Ascending aorta (tissue), 2 donors: ENCODE measurements at regions not wholly inside any gene's neighbourhood (a gene's known extent, or its start where the extent isn't known, plus 50 kb on each side); places are given as distances from the start of the nearest gene placed in this dataset.

Experiments
- DNase-seq, 2 donors: peaks; one replicate each; pipeline ENCODE4 v3.0.0-alpha.2; 2019; ENCODE audit warnings: low spot score in 2 of 2
- H3K27ac ChIP-seq, 2 donors: fragments of 200-600 bp; sonication (generic); one replicate each; pipeline ENCODE4 v1.5.1; 2016 to 2017; ENCODE audit warnings: mild to moderate bottlenecking in 1 of 2
- H3K27me3 ChIP-seq: fragments of 200-600 bp; sonication (generic); one replicate; pipeline ENCODE4 v1.5.1; 2017
- H3K36me3 ChIP-seq, 2 donors: fragments of 200-600 bp; sonication (generic); one replicate each; pipeline ENCODE4 v1.5.1; 2016
- H3K4me1 ChIP-seq, 2 donors: fragments of 200-600 bp; sonication (generic); one replicate each; pipeline ENCODE4 v1.5.1; 2016 to 2017; ENCODE audit warnings: mild to moderate bottlenecking in 1 of 2
- H3K4me3 ChIP-seq, 2 donors: fragments of 200-600 bp; sonication (generic); one replicate each; pipeline ENCODE4 v1.5.1; 2016 to 2017; ENCODE audit warnings: mild to moderate bottlenecking in 1 of 2
- H3K9me3 ChIP-seq, 2 donors: fragments of 200-600 bp; sonication (generic); one replicate each; pipeline ENCODE4 v1.5.1; 2016
- intact Hi-C: fragments of 100-400 bp; cut with DNase I; formaldehyde crosslinking; loops from one replicate; pipeline ENCODE4 v1.15.1; 2023
- TF ChIP-seq, protein P1 (sequence below), 3 experiments: fragments of 200-600 bp in 2 of 3; fragments of 450-650 bp in 1 of 3; sonication (generic) in 2 of 3; IDR thresholded peaks; one replicate each; pipeline ENCODE4 v1.5.1; 2016 to 2019; ENCODE audit warnings: antibody characterized with exemption in 3 of 3, mild to moderate bottlenecking in 1 of 3, moderate library complexity in 1 of 3

DNA sequence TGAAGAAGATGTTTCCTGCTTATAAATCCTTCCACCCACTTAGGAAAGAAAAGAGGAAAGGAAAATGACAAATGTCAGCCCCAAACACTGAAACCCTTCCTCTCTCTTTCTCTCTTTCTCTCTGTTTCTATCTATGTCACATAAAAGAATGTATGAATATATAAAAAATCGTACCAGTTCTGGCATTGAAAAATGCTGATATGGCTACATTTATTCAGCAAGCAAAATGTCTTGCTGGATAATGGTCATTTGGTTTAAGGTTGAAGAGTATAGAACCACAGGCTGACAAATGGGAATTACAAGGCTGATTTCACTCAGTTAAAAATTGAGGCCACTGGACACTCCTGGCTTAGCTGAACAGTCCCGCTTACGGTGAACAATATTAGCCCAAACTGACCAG is 335.9 kb downstream of the PARP8 start:
- no peaks in the 10 kb centered on the region for H3K27me3 ChIP-seq
- TF ChIP-seq, protein P1, sequence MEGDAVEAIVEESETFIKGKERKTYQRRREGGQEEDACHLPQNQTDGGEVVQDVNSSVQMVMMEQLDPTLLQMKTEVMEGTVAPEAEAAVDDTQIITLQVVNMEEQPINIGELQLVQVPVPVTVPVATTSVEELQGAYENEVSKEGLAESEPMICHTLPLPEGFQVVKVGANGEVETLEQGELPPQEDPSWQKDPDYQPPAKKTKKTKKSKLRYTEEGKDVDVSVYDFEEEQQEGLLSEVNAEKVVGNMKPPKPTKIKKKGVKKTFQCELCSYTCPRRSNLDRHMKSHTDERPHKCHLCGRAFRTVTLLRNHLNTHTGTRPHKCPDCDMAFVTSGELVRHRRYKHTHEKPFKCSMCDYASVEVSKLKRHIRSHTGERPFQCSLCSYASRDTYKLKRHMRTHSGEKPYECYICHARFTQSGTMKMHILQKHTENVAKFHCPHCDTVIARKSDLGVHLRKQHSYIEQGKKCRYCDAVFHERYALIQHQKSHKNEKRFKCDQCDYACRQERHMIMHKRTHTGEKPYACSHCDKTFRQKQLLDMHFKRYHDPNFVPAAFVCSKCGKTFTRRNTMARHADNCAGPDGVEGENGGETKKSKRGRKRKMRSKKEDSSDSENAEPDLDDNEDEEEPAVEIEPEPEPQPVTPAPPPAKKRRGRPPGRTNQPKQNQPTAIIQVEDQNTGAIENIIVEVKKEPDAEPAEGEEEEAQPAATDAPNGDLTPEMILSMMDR (IDR thresholded peaks at IDR 0.05), result no peak
- no peaks in the 10 kb centered on the region for H3K4me1 ChIP-seq
- no peaks in the 10 kb centered on the region for H3K9me3 ChIP-seq
- no peaks in the 10 kb centered on the region for H3K36me3 ChIP-seq
- intact Hi-C loops, result no loop called here
- DNase-seq, result no peak
- no peak overlapping the region for H3K27ac ChIP-seq
- H3K4me3 ChIP-seq, result no peak overlapping the region

DNA sequence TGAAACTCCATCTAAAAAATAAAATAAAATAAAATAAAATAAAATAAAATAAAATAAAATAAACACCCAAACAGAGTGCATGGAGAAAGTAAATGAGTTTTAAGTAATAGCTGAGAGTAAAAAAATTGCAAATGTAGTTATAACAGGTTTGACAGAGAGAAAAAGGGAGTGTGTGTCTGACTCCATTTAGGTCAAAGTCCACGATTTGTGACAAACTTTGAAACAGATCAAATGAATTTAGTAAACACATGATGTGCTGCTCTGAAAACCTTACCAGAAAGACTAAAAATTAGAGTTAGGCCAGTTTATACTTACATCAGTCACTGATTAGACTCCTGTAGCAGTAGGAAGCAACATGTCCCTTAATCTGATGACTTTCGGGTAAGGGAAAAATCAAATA is 346.6 kb downstream of the PARP8 start:
- TF ChIP-seq, protein P1 (IDR thresholded peaks at IDR 0.05), result no peak
- no peak for DNase-seq
- no peaks in the 10 kb centered on the region for H3K9me3 ChIP-seq
- H3K27ac ChIP-seq, result no peak overlapping the region
- no peaks in the 10 kb centered on the region for H3K27me3 ChIP-seq
- intact Hi-C loops, result no loop called here
- H3K4me3 ChIP-seq, result no peak overlapping the region
- no peaks in the 10 kb centered on the region for H3K4me1 ChIP-seq
- H3K36me3 ChIP-seq, result no peaks in the 10 kb centered on the region

DNA sequence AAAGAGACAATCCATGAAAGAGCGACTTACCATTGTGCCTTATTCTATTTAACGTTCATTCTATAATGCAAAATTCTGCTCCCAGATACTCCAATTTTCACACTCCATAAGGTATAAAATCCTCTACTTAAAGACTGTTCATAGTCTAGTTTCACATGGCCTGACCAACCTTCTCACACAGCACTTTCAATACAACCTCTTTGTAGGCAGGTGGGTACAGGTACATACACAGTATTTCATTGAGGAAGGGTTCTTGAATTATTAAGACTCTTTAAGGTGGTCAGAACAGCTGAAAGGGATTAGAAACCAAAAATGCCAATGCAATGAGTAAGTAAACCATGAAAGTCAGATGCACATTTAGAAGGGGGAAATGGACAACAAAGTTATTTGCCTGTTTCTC is 352.0 kb downstream of the PARP8 start:
- H3K9me3 ChIP-seq, result no peaks in the 10 kb centered on the region
- no peaks in the 10 kb centered on the region for H3K4me1 ChIP-seq
- no peak overlapping the region for H3K4me3 ChIP-seq
- no peaks in the 10 kb centered on the region for H3K36me3 ChIP-seq
- intact Hi-C loops, result no loop called here
- no peak for DNase-seq
- H3K27ac ChIP-seq, result no peak overlapping the region
- no peaks in the 10 kb centered on the region for H3K27me3 ChIP-seq
- TF ChIP-seq, protein P1 (IDR thresholded peaks at IDR 0.05), result no peak

DNA sequence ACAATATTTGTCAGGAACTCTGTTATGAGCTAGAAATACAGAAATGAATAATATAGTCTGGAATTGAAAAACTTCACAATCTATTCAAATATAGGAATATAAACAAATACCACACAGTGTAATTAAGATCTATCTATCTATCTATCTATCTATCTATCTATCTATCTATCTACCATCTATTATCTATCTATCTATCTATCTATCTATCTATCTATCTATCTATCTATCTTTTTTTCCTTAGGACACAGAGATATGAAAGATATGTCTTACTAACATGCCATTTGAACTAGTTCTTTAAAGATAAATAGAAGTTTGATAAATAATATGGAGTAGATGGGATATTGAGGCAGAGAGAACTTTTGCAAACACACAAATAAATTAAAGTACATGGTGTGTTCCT is 357.8 kb downstream of the PARP8 start:
- intact Hi-C loops, result no loop called here

DNA sequence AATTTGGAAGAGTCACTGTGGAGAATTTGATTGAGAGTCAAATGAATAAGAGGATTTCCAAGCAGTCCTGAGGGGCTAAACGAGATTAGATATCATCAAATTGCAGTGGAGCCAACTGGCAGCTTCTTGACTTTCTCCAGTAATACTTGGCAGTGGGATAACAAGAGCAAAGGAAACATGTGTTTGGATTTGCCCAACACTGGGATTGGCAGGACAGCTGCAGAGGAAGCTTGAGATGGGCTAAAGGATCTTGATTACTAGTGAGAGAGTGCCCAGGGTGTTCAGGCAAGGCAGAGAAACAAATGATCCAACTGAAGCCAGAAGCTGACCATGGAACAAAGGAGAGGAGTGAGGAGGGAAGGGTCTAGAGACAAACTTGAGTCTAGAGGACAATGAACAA is 356.0 kb upstream of the ISL1 start:
- intact Hi-C loops, result no loop called here
- Histone ChIP-seq H3K36me3 (no peaks in the 10 kb centered on the region), H3K27ac (no peak overlapping the region), H3K4me3 (no peak overlapping the region), H3K27me3 (no peaks in the 10 kb centered on the region), H3K4me1 (no peaks in the 10 kb centered on the region), H3K9me3 (no peaks in the 10 kb centered on the region)
- TF ChIP-seq, protein P1 (IDR thresholded peaks at IDR 0.05), result no peak
- no peak for DNase-seq

More for the DNA sequence above, 357.8 kb downstream of the PARP8 start:
- DNase-seq, result no peak
- H3K27me3 ChIP-seq, result no peaks in the 10 kb centered on the region
- no peaks in the 10 kb centered on the region for H3K4me1 ChIP-seq
- H3K9me3 ChIP-seq, result no peaks in the 10 kb centered on the region
- no peak overlapping the region for H3K27ac ChIP-seq
- no peak overlapping the region for H3K4me3 ChIP-seq
- H3K36me3 ChIP-seq, result no peaks in the 10 kb centered on the region
- TF ChIP-seq, protein P1 (IDR thresholded peaks at IDR 0.05), result no peak

DNA sequence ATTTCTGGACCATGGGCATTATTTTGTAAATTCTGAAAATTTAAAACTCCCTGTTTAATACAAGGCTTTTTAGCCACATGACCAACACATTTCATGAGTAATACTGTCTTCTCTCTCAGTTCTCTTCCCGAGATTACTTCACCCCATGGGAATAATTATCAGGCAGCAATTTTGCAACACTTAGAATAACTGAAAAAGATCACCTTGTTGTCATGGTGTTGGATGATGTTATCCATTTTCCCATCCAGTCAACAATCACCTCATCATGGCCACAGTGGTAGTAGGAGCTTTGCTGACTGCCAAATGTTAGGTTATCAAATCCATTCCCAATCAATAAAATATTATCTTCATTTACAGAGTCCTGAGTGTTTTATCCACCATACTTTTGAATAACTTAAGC is 354.9 kb upstream of the ISL1 start:
- Histone ChIP-seq H3K4me3 (no peak overlapping the region), H3K4me1 (no peaks in the 10 kb centered on the region), H3K9me3 (no peaks in the 10 kb centered on the region), H3K27ac (no peak overlapping the region), H3K27me3 (no peaks in the 10 kb centered on the region), H3K36me3 (no peaks in the 10 kb centered on the region)
- intact Hi-C loops, result no loop called here
- DNase-seq, result no peak
- TF ChIP-seq, protein P1 (IDR thresholded peaks at IDR 0.05), result no peak
